GM12878 (cell line): ENCODE measurements at regions not wholly inside any gene's neighbourhood (a gene's known extent, or its start where the extent isn't known, plus 50 kb on each side); places are given as distances from the start of the nearest gene placed in this dataset.

Experiments used
- ATAC-seq: fragments of 200-7000 bp; cut with Tn5 transposase; 3 replicates; pipeline ENCODE4 v1.9.1; 2020; ENCODE audit warnings: mild to moderate bottlenecking, moderate library complexity
- BruUV-seq: library from RNA; stranded (reverse); fragments of 400-500 nt; replicated peaks from 2 replicates; lab custom pipeline; 2021; lab: Mats Ljungman, UMichigan
- CTCF ChIA-PET: fragments of 300-600 bp; sonication (Branson Sonifier 250); formaldehyde crosslinking; extraction: SDS; loops from one replicate; lab custom pipeline; 2021; ENCODE audit warnings: inconsistent platforms; lab: Yijun Ruan, JAX
- POLR2A ChIA-PET: fragments of 350-600 bp; formaldehyde crosslinking; extraction: SDS; loops from one replicate; lab custom pipeline; 2021; ENCODE audit warnings: inconsistent platforms; lab: Charles Lee
- RAD21 ChIA-PET: fragments of 300-600 bp; sonication (Branson Sonifier 250); formaldehyde crosslinking; loops from one replicate; lab custom pipeline; 2023; ENCODE audit warnings: antibody characterized with exemption; ENCODE audit not compliant: unreplicated experiment; lab: Charles Lee
- SMC1A ChIA-PET: fragments of 300-600 bp; sonication (Branson Sonifier 250); formaldehyde crosslinking; loops from one replicate; lab custom pipeline; 2023; ENCODE audit not compliant: unreplicated experiment, uncharacterized antibody; lab: Charles Lee
- DNase-seq: peaks from one replicate; pipeline ENCODE4 v3.0.0-alpha.2; 2011; ENCODE audit warnings: low read depth, low spot score
- FAIRE-seq: peaks from 3 replicates; lab custom pipeline; 2011; peaks lifted over from hg19 to GRCh38; lab: Jason Lieb, UNC
- H2AFZ ChIP-seq: 2 replicates; pipeline ENCODE4 v1.6.0; 2011; ENCODE audit warnings: low read depth, low read length, control low read depth; ENCODE audit not compliant: control insufficient read depth
- H3K27ac ChIP-seq: 2 replicates; pipeline ENCODE4 v1.5.1; 2011; ENCODE audit warnings: control low read depth; ENCODE audit not compliant: control insufficient read depth, insufficient read depth
- H3K27me3 ChIP-seq, 2 experiments: replicated peaks in 1 of 2; 2 replicates each; pipeline versions ENCODE4 v1.6.0 to v1.6.1; 2011; ENCODE audit warnings: low read length in 1 of 2; ENCODE audit not compliant: control insufficient read depth in 2 of 2, insufficient read depth in 2 of 2
- H3K36me3 ChIP-seq, 2 experiments: 2 replicates each; pipeline ENCODE4 v1.5.1; 2011; ENCODE audit warnings: low read length in 1 of 2; ENCODE audit not compliant: control insufficient read depth in 2 of 2, insufficient read depth in 2 of 2
- H3K4me1 ChIP-seq: 2 replicates; pipeline ENCODE4 v1.6.1; 2011; ENCODE audit warnings: mild to moderate bottlenecking, low read length, moderate library complexity, mixed read lengths; ENCODE audit not compliant: control insufficient read depth, insufficient read depth
- H3K4me2 ChIP-seq: 2 replicates; pipeline ENCODE4 v1.6.0; 2011; ENCODE audit warnings: control low read depth; ENCODE audit not compliant: control insufficient read depth, insufficient read depth
- H3K4me3 ChIP-seq: fragments of 200-600 bp; sonication (generic); 2 replicates; pipeline ENCODE4 v1.5.1; 2016
- H3K79me2 ChIP-seq: 2 replicates; pipeline ENCODE4 v1.6.0; 2011; ENCODE audit warnings: low read length; ENCODE audit not compliant: control insufficient read depth, insufficient read depth
- H3K9ac ChIP-seq: 2 replicates; pipeline ENCODE4 v1.8.0; 2011; ENCODE audit warnings: low read length, control low read depth, mixed read lengths; ENCODE audit not compliant: control insufficient read depth, insufficient read depth
- H3K9me3 ChIP-seq: replicated peaks from 3 replicates; pipeline ENCODE4 v1.5.1; 2011; ENCODE audit warnings: mild to moderate bottlenecking, low read length; ENCODE audit not compliant: control insufficient read depth, insufficient read depth
- H4K20me1 ChIP-seq: 2 replicates; pipeline ENCODE4 v1.6.0; 2011; ENCODE audit not compliant: control insufficient read depth, insufficient read depth
- HDAC6 ChIP-seq: fragments of 200-600 bp; sonication (generic); IDR thresholded peaks from one replicate; pipeline ENCODE4 v1.8.0; 2017; ENCODE audit warnings: antibody characterized with exemption; ENCODE audit not compliant: unreplicated experiment
- IKZF2 ChIP-seq, 2 experiments: fragments of 450-650 bp; IDR thresholded peaks; 2 replicates each; pipeline ENCODE4 v1.6.1; 2017; ENCODE audit warnings: mild to moderate bottlenecking in 2 of 2, moderate library complexity in 2 of 2
- MTA2 ChIP-seq: fragments of 450-650 bp; IDR thresholded peaks from 2 replicates; pipeline ENCODE4 v1.6.1; 2016; ENCODE audit warnings: low read depth, mild to moderate bottlenecking, moderate library complexity
- MYB ChIP-seq: fragments of 150-350 bp; IDR thresholded peaks from 2 replicates; pipeline ENCODE4 v1.6.1; 2014; ENCODE audit warnings: mild to moderate bottlenecking, low read depth, low read length, borderline replicate concordance
- MYC ChIP-seq: IDR thresholded peaks from 2 replicates; pipeline ENCODE4 v1.6.1; 2011; ENCODE audit warnings: mild to moderate bottlenecking, low read length, moderate library complexity, inconsistent platforms; ENCODE audit not compliant: insufficient read depth, insufficient replicate concordance, insufficient read length, severe bottlenecking
- RAD21 ChIP-seq: IDR thresholded peaks from 2 replicates; pipeline ENCODE4 v1.6.1; 2011; ENCODE audit warnings: mild to moderate bottlenecking, low read depth, low read length, moderate library complexity; ENCODE audit not compliant: insufficient read depth
- RCOR1 ChIP-seq: conservative IDR thresholded peaks from 2 replicates; pipeline ENCODE4 v1.6.1; 2012; ENCODE audit warnings: low read depth, low read length, improper control_type of control experiment
- ZNF622 ChIP-seq: fragments of 450-650 bp; IDR thresholded peaks from 2 replicates; pipeline ENCODE4 v1.6.1; 2017; ENCODE audit warnings: mild to moderate bottlenecking, inconsistent platforms
- WGBS: methylation state at CpG from one replicate; pipeline ENCODE4 v1.1.6; 2016; ENCODE audit warnings: low lambda C conversion rate; ENCODE audit not compliant: insufficient replicate concordance, insufficient coverage; ENCODE audit errors: missing lambda C conversion rate; 5-methylcytosine and 5-hydroxymethylcytosine counted together
- in situ Hi-C: fragments of 300-500 bp; cut with MboI; formaldehyde crosslinking; loops from 9 replicates; pipeline ENCODE4 v1.14.3; 2018; ENCODE audit warnings: mixed read lengths
- intact Hi-C: fragments of 100-400 bp; cut with micrococcal nuclease; formaldehyde crosslinking; loops from one replicate; pipeline ENCODE4 v1.14.2; 2022; ENCODE audit not compliant: unreplicated experiment

DNA sequence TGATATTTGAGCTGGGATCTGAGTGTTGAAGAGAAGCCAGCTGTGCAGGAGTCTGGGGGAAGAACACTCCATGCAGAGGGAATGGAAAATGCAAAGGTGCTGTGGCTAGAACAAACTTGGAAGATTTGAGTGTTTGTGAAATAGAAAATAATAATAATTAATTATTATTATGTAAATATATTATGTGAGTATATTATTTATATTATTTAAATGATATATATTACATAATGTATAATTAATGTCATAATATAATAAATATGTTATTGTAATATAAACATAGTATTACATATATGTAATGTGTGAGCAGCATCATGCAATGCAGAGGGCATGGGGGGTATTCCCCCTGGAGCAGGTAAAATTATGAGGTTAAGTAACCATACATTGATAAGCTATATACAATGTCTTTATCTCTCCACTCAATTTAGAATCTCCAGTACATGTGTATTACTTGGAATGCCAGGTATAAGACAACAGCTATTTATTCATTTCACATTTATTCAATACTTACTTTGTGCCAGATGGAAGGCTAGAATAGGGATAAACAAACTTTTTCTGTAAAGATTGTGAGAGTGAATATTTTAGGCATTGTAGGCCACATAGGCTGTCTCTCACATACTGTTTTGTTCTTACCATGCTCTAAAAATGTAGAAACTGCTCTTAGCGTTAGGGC, 218.6 kb downstream of the MTHFS start:
- SMC1A ChIA-PET, result no interaction called here
- CTCF ChIA-PET, result interaction anchor here (1.3 kb wide), 1 partner anchor 82 kb away, joined by 3 read pairs; no protein-coding TSS in a partner anchor
- intact Hi-C loops (no loop called here), in situ Hi-C loops (no loop called here)
- Histone ChIP-seq H3K9me3 (no peaks in the 10 kb centered on the region), H3K4me3 (no peak overlapping the region), H3K4me1 (peaks cover 8% of the 10 kb centered on the region), H3K79me2 (no peaks in the 10 kb centered on the region), H3K9ac (no peak overlapping the region), H3K27me3 (no peaks in the 10 kb centered on the region), H4K20me1 (no peaks in the 10 kb centered on the region), H3K4me2 (no peak overlapping the region), H3K27ac (no peak overlapping the region), H3K36me3 (no peaks in the 10 kb centered on the region), H2AFZ (no peak overlapping the region)
- FAIRE-seq (no peak), ATAC-seq (no peak), DNase-seq (no peak)
- no TSS peak for BruUV-seq
- RAD21 ChIA-PET, result no interaction called here
- 100% methylated on average over 1 of the region's 1 CpG for WGBS
- POLR2A ChIA-PET, result no interaction called here
- TF ChIP-seq RCOR1 (no peak), MTA2 (no peak), MYC (no peak)

DNA sequence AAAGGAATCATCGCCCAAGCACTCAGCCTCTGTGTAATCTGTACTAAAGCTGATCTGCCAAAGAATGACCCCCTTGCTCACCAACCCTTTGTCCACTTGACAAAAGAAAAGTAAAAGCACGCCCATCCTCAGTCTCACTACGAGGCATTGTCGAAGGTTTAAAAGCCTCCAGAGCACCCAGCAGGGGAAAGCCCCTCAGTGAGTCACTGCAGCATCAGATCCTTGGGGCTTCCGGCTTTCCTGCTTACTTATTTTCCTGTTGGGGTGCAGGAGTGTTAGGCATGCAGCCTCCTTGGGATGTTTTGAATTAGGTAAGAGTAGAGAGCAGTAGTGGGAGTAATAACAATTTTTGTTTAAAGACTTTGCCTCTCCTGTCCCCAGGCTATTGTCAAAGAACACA, 216.1 kb downstream of the MTHFS start:
- BruUV-seq, result no TSS peak
- CTCF ChIA-PET, result no interaction called here
- Histone ChIP-seq H3K79me2 (no peaks in the 10 kb centered on the region), H3K9ac (no peak overlapping the region), H3K4me2 (peak overlapping the region; percentile 59; the same call in 1 of the 2 replicates), H3K4me1 (no peaks in the 10 kb centered on the region), H3K27me3 (no peaks in the 10 kb centered on the region), H4K20me1 (no peaks in the 10 kb centered on the region), H3K36me3 (no peaks in the 10 kb centered on the region), H2AFZ (peak overlapping the region; percentile 69), H3K4me3 (no peak overlapping the region), H3K9me3 (no peaks in the 10 kb centered on the region), H3K27ac (no peak overlapping the region)
- ATAC-seq, result peak; percentile 89
- POLR2A ChIA-PET, result no interaction called here
- no peak for FAIRE-seq
- intact Hi-C loops (no loop called here), in situ Hi-C loops (no loop called here)
- peak; percentile 8 for DNase-seq
- 21% methylated on average over 5 of the region's 5 CpGs for WGBS
- TF ChIP-seq MYB (no peak), HDAC6 (no peak), IKZF2 (IDR thresholded peaks at IDR 0.05) (peak in 1 of 2 experiments; percentile 21; a peak in 1 of 4 replicates), RAD21 (no peak), ZNF622 (no peak)
- TF ChIP-seq, all 136 proteins: peak for 1
- ChIA-PET SMC1A (no interaction called here), RAD21 (no interaction called here)
